ENCODE measurements at regions not wholly inside any gene's neighbourhood (a gene's known extent, or its start where the extent isn't known, plus 50 kb on each side); places are given as distances from the start of the nearest gene placed in this dataset.
A peak's percentile ranks its signal among the peaks of the same experiment; 100 is the strongest.
"Not testable (repeated sequence)": the region's sequence is repeated elsewhere in the genome, so short reads cannot be mapped to it uniquely, and the experiment has no call there.

GRCh38 chr6:125577124-125577662, 172.2 kb upstream of the HEY2 start:
- DNase-seq (ENCODE audit: low read depth, low spot score), result no peak
- no peak overlapping the region for H3K27ac ChIP-seq

GRCh38 chr6:125584468-125584939, 164.9 kb upstream of the HEY2 start:
- DNase-seq (ENCODE audit: low read depth, low spot score), result peak; percentile 26
- no peak overlapping the region for H3K27ac ChIP-seq

- no peak for DNase-seq (ENCODE audit: low read depth, low spot score)
- H3K27ac ChIP-seq, result peak overlapping the region; percentile 50
These were observed 164.0 kb upstream of the HEY2 start for GRCh38 chr6:125585470-125585869.

GRCh38 chr6:125586074-125586473, 163.4 kb upstream of the HEY2 start:
- H3K27ac ChIP-seq, result peak overlapping the region; percentile 50
- peak; percentile 61 for DNase-seq (ENCODE audit: low read depth, low spot score)

- peak overlapping the region; percentile 50 for H3K27ac ChIP-seq
- no peak for DNase-seq (ENCODE audit: low read depth, low spot score)
These were observed 162.8 kb upstream of the HEY2 start for GRCh38 chr6:125586605-125587004.

- no peak overlapping the region for H3K27ac ChIP-seq
- DNase-seq (ENCODE audit: low read depth, low spot score), result no peak
These were observed 161.5 kb upstream of the HEY2 start for GRCh38 chr6:125587666-125588632.

- not testable (repeated sequence) for DNase-seq (ENCODE audit: low read depth, low spot score); H3K27ac ChIP-seq
These were observed 157.6 kb upstream of the HEY2 start for GRCh38 chr6:125591796-125592195.

- no peak for DNase-seq (ENCODE audit: low read depth, low spot score)
- H3K27ac ChIP-seq, result peak overlapping the region; percentile 20
These were observed 155.7 kb upstream of the HEY2 start for GRCh38 chr6:125593746-125594145.

- peak overlapping the region; percentile 61 for H3K27ac ChIP-seq
- DNase-seq (ENCODE audit: low read depth, low spot score), result peak; percentile 24
These were observed 153.4 kb upstream of the HEY2 start for GRCh38 chr6:125596020-125596419.

- peak overlapping the region; percentile 61 for H3K27ac ChIP-seq
- DNase-seq (ENCODE audit: low read depth, low spot score), result peak; percentile 39
These were observed 151.8 kb upstream of the HEY2 start for GRCh38 chr6:125597411-125598253.

- H3K27ac ChIP-seq, result peak overlapping the region; percentile 61
- peak; percentile 83 for DNase-seq (ENCODE audit: low read depth, low spot score)
These were observed 151.0 kb upstream of the HEY2 start for GRCh38 chr6:125598422-125598821.

- DNase-seq (ENCODE audit: low read depth, low spot score), result no peak
- no peak overlapping the region for H3K27ac ChIP-seq
These were observed 145.2 kb upstream of the HEY2 start for GRCh38 chr6:125604257-125604656.

GRCh38 chr6:125611573-125612344, 137.7 kb upstream of the HEY2 start:
- DNase-seq (ENCODE audit: low read depth, low spot score), result no peak
- no peak overlapping the region for H3K27ac ChIP-seq

GRCh38 chr6:125612345-125612846, 137.0 kb upstream of the HEY2 start:
- no peak for DNase-seq (ENCODE audit: low read depth, low spot score)
- H3K27ac ChIP-seq, result no peak overlapping the region

GRCh38 chr6:125618629-125619028, 130.8 kb upstream of the HEY2 start:
- DNase-seq (ENCODE audit: low read depth, low spot score), result no peak
- no peak overlapping the region for H3K27ac ChIP-seq

- no peak overlapping the region for H3K27ac ChIP-seq
- DNase-seq (ENCODE audit: low read depth, low spot score), result no peak
These were observed 126.3 kb upstream of the HEY2 start for GRCh38 chr6:125623085-125623484.

- DNase-seq (ENCODE audit: low read depth, low spot score), result no peak
- H3K27ac ChIP-seq, result no peak overlapping the region
These were observed 118.3 kb upstream of the HEY2 start for GRCh38 chr6:125631165-125631564.

- DNase-seq (ENCODE audit: low read depth, low spot score); H3K27ac ChIP-seq: not testable (repeated sequence)
These were observed 113.4 kb upstream of the HEY2 start for GRCh38 chr6:125636011-125636410.

- no peak for DNase-seq (ENCODE audit: low read depth, low spot score)
- H3K27ac ChIP-seq, result no peak overlapping the region
These were observed 112.8 kb upstream of the HEY2 start for GRCh38 chr6:125636671-125637070.

GRCh38 chr6:125637207-125637606, 112.2 kb upstream of the HEY2 start:
- no peak for DNase-seq (ENCODE audit: low read depth, low spot score)
- H3K27ac ChIP-seq, result no peak overlapping the region

Measured in epithelial cell of prostate (primary cell).